GM12878 (cell line): ENCODE measurements at regions not wholly inside any gene's neighbourhood (a gene's known extent, or its start where the extent isn't known, plus 50 kb on each side); places are given as distances from the start of the nearest gene placed in this dataset.

ENCODE experiments used
- ATAC-seq: fragments of 200-7000 bp; cut with Tn5 transposase; 3 replicates; pipeline ENCODE4 v1.9.1; 2020; ENCODE audit warnings: mild to moderate bottlenecking, moderate library complexity
- BruUV-seq: library from RNA; stranded (reverse); fragments of 400-500 nt; replicated peaks from 2 replicates; lab custom pipeline; 2021; lab: Mats Ljungman, UMichigan
- CTCF ChIA-PET: fragments of 300-600 bp; sonication (Branson Sonifier 250); formaldehyde crosslinking; extraction: SDS; loops from one replicate; lab custom pipeline; 2021; ENCODE audit warnings: inconsistent platforms; lab: Yijun Ruan, JAX
- POLR2A ChIA-PET: fragments of 350-600 bp; formaldehyde crosslinking; extraction: SDS; loops from one replicate; lab custom pipeline; 2021; ENCODE audit warnings: inconsistent platforms; lab: Charles Lee
- RAD21 ChIA-PET: fragments of 300-600 bp; sonication (Branson Sonifier 250); formaldehyde crosslinking; loops from one replicate; lab custom pipeline; 2023; ENCODE audit warnings: antibody characterized with exemption; ENCODE audit not compliant: unreplicated experiment; lab: Charles Lee
- SMC1A ChIA-PET: fragments of 300-600 bp; sonication (Branson Sonifier 250); formaldehyde crosslinking; loops from one replicate; lab custom pipeline; 2023; ENCODE audit not compliant: unreplicated experiment, uncharacterized antibody; lab: Charles Lee
- DNase-seq: peaks from one replicate; pipeline ENCODE4 v3.0.0-alpha.2; 2011; ENCODE audit warnings: low read depth, low spot score
- FAIRE-seq: peaks from 3 replicates; lab custom pipeline; 2011; peaks lifted over from hg19 to GRCh38; lab: Jason Lieb, UNC
- H2AFZ ChIP-seq: 2 replicates; pipeline ENCODE4 v1.6.0; 2011; ENCODE audit warnings: low read depth, low read length, control low read depth; ENCODE audit not compliant: control insufficient read depth
- H3K27ac ChIP-seq: 2 replicates; pipeline ENCODE4 v1.5.1; 2011; ENCODE audit warnings: control low read depth; ENCODE audit not compliant: control insufficient read depth, insufficient read depth
- H3K27me3 ChIP-seq, 2 experiments: replicated peaks in 1 of 2; 2 replicates each; pipeline versions ENCODE4 v1.6.0 to v1.6.1; 2011; ENCODE audit warnings: low read length in 1 of 2; ENCODE audit not compliant: control insufficient read depth in 2 of 2, insufficient read depth in 2 of 2
- H3K36me3 ChIP-seq, 2 experiments: 2 replicates each; pipeline ENCODE4 v1.5.1; 2011; ENCODE audit warnings: low read length in 1 of 2; ENCODE audit not compliant: control insufficient read depth in 2 of 2, insufficient read depth in 2 of 2
- H3K4me1 ChIP-seq: 2 replicates; pipeline ENCODE4 v1.6.1; 2011; ENCODE audit warnings: mild to moderate bottlenecking, low read length, moderate library complexity, mixed read lengths; ENCODE audit not compliant: control insufficient read depth, insufficient read depth
- H3K4me2 ChIP-seq: 2 replicates; pipeline ENCODE4 v1.6.0; 2011; ENCODE audit warnings: control low read depth; ENCODE audit not compliant: control insufficient read depth, insufficient read depth
- H3K4me3 ChIP-seq: fragments of 200-600 bp; sonication (generic); 2 replicates; pipeline ENCODE4 v1.5.1; 2016
- H3K79me2 ChIP-seq: 2 replicates; pipeline ENCODE4 v1.6.0; 2011; ENCODE audit warnings: low read length; ENCODE audit not compliant: control insufficient read depth, insufficient read depth
- H3K9ac ChIP-seq: 2 replicates; pipeline ENCODE4 v1.8.0; 2011; ENCODE audit warnings: low read length, control low read depth, mixed read lengths; ENCODE audit not compliant: control insufficient read depth, insufficient read depth
- H3K9me3 ChIP-seq: replicated peaks from 3 replicates; pipeline ENCODE4 v1.5.1; 2011; ENCODE audit warnings: mild to moderate bottlenecking, low read length; ENCODE audit not compliant: control insufficient read depth, insufficient read depth
- H4K20me1 ChIP-seq: 2 replicates; pipeline ENCODE4 v1.6.0; 2011; ENCODE audit not compliant: control insufficient read depth, insufficient read depth
- BMI1 ChIP-seq: fragments of 450-650 bp; IDR thresholded peaks from 2 replicates; pipeline ENCODE4 v1.6.1; 2016; ENCODE audit warnings: mild to moderate bottlenecking, moderate library complexity, borderline replicate concordance
- CBX3 ChIP-seq: fragments of 200-600 bp; sonication (generic); IDR thresholded peaks from 2 replicates; pipeline ENCODE4 v1.6.1; 2016; ENCODE audit warnings: low read depth, borderline replicate concordance
- GABPA ChIP-seq: IDR thresholded peaks from 2 replicates; pipeline ENCODE4 v1.6.1; 2014; ENCODE audit warnings: antibody characterized with exemption, low read depth, mild to moderate bottlenecking, inconsistent platforms
- HDGF ChIP-seq: fragments of 450-650 bp; IDR thresholded peaks from 2 replicates; pipeline ENCODE4 v1.6.1; 2016; ENCODE audit warnings: antibody characterized with exemption
- MTA3 ChIP-seq: IDR thresholded peaks from 2 replicates; pipeline ENCODE4 v1.6.1; 2012; ENCODE audit warnings: low read length, inconsistent platforms, borderline replicate concordance
- NFXL1 ChIP-seq: fragments of 450-650 bp; IDR thresholded peaks from 2 replicates; pipeline ENCODE4 v1.6.1; 2017; ENCODE audit warnings: antibody characterized with exemption, mild to moderate bottlenecking, borderline replicate concordance
- RAD21 ChIP-seq: IDR thresholded peaks from 2 replicates; pipeline ENCODE4 v1.6.1; 2011; ENCODE audit warnings: mild to moderate bottlenecking, low read depth, low read length, moderate library complexity; ENCODE audit not compliant: insufficient read depth
- RCOR1 ChIP-seq: conservative IDR thresholded peaks from 2 replicates; pipeline ENCODE4 v1.6.1; 2012; ENCODE audit warnings: low read depth, low read length, improper control_type of control experiment
- SRF ChIP-seq, 2 experiments: IDR thresholded peaks; 2 replicates each; pipeline ENCODE4 v1.6.1; 2011; ENCODE audit warnings: low read depth in 2 of 2, low read length in 2 of 2, mild to moderate bottlenecking in 1 of 2, moderate library complexity in 1 of 2
- TCF12 ChIP-seq: IDR thresholded peaks from 2 replicates; pipeline ENCODE4 v1.6.1; 2011; ENCODE audit warnings: low read depth, mild to moderate bottlenecking, low read length
- WRNIP1 ChIP-seq: IDR thresholded peaks from 2 replicates; pipeline ENCODE4 v1.6.1; 2011; ENCODE audit warnings: low read depth, low read length, improper control_type of control experiment, borderline replicate concordance
- YY1 ChIP-seq: IDR thresholded peaks from 2 replicates; pipeline ENCODE4 v1.6.1; 2011; ENCODE audit warnings: low read depth, mild to moderate bottlenecking, low read length
- ZNF207 ChIP-seq: fragments of 450-650 bp; IDR thresholded peaks from 2 replicates; pipeline ENCODE4 v1.6.1; 2014; ENCODE audit warnings: antibody characterized with exemption, mild to moderate bottlenecking, borderline replicate concordance
- ZNF622 ChIP-seq: fragments of 450-650 bp; IDR thresholded peaks from 2 replicates; pipeline ENCODE4 v1.6.1; 2017; ENCODE audit warnings: mild to moderate bottlenecking, inconsistent platforms
- WGBS: methylation state at CpG from one replicate; pipeline ENCODE4 v1.1.6; 2016; ENCODE audit warnings: low lambda C conversion rate; ENCODE audit not compliant: insufficient replicate concordance, insufficient coverage; ENCODE audit errors: missing lambda C conversion rate; 5-methylcytosine and 5-hydroxymethylcytosine counted together
- in situ Hi-C: fragments of 300-500 bp; cut with MboI; formaldehyde crosslinking; loops from 9 replicates; pipeline ENCODE4 v1.14.3; 2018; ENCODE audit warnings: mixed read lengths
- intact Hi-C: fragments of 100-400 bp; cut with micrococcal nuclease; formaldehyde crosslinking; loops from one replicate; pipeline ENCODE4 v1.14.2; 2022; ENCODE audit not compliant: unreplicated experiment
- TF ChIP-seq, protein P1 (sequence below): fragments of 450-650 bp; IDR thresholded peaks from 2 replicates; pipeline ENCODE4 v1.6.1; 2017; ENCODE audit warnings: low read depth, mild to moderate bottlenecking, moderate library complexity
- TF ChIP-seq, protein P2 (sequence below): IDR thresholded peaks from 2 replicates; pipeline ENCODE4 v1.6.1; 2012; ENCODE audit warnings: low read length, inconsistent platforms
- TF ChIP-seq, protein P3 (sequence below): fragments of 450-650 bp; IDR thresholded peaks from 2 replicates; pipeline ENCODE4 v1.6.1; 2018; ENCODE audit warnings: mild to moderate bottlenecking, low read depth, moderate library complexity; ENCODE audit not compliant: partially characterized antibody

DNA sequence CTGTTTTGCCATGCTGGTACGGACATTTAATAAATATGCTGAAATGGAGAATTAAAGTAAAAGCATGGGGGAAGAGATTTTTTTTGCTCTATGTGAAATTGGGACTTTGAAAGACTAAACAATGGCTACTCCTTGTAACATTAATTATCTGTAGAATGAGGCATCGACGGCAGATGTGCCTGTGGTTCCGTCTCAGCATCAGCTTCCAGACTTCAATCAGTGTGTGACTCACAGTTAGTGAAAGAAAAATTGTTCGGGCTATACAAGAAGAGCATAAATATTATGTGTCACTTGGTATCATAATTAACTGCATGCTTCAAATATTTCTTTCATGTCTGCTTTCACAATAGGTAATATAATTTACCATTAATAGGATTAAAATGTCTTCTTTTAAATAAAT is 117.0 kb upstream of the SMIM21 start (continued):
- TF ChIP-seq NFXL1 (no peak), SRF (IDR thresholded peaks at IDR 0.05; ENCODE audit: low read depth in 2 of 2, low read length in 2 of 2) (no peak), CBX3 (no peak), MTA3 (no peak), TCF12 (no peak), WRNIP1 (no peak), ZNF207 (no peak), RAD21 (no peak), RCOR1 (no peak), ZNF622 (no peak)
- TF ChIP-seq, all 136 proteins: peak for 0

DNA sequence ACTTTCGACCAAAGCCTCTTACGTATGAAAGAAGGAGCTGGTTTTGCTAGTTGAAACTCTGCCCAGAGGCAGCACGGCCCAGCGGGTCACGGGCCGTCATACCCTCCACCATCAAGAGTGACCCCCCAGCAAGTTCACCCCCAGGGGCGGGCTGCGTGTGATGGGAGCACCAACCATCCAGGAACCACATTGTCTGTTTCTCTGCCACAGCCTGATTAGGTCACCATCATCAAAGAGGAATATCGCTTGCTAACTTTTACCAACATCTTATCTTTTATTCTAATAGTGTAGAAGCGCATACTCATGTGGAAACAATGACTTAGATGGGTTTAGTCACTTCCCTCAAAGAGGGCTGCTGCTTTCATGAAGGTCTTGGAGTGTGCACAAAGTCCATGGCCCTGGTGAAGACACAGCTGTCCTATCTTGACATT is 116.6 kb upstream of the SMIM21 start:
- Histone ChIP-seq H2AFZ (no peak overlapping the region), H3K9ac (no peak overlapping the region), H3K4me1 (no peaks in the 10 kb centered on the region), H3K9me3 (no peaks in the 10 kb centered on the region), H3K4me2 (no peak overlapping the region), H3K36me3 (no peaks in the 10 kb centered on the region), H4K20me1 (no peaks in the 10 kb centered on the region), H3K27me3 (no peaks in the 10 kb centered on the region), H3K4me3 (no peak overlapping the region), H3K27ac (no peak overlapping the region), H3K79me2 (no peaks in the 10 kb centered on the region)
- ATAC-seq (no peak), DNase-seq (no peak), FAIRE-seq (no peak)
- in situ Hi-C loops, result no loop called here
- BruUV-seq, result no TSS peak
- intact Hi-C loops, result no loop called here
- ChIA-PET RAD21 (no interaction called here), SMC1A (no interaction called here), POLR2A (no interaction called here), CTCF (no interaction called here)
- 48% methylated on average over 10 of the region's 10 CpGs for WGBS
- TF ChIP-seq, protein P1, sequence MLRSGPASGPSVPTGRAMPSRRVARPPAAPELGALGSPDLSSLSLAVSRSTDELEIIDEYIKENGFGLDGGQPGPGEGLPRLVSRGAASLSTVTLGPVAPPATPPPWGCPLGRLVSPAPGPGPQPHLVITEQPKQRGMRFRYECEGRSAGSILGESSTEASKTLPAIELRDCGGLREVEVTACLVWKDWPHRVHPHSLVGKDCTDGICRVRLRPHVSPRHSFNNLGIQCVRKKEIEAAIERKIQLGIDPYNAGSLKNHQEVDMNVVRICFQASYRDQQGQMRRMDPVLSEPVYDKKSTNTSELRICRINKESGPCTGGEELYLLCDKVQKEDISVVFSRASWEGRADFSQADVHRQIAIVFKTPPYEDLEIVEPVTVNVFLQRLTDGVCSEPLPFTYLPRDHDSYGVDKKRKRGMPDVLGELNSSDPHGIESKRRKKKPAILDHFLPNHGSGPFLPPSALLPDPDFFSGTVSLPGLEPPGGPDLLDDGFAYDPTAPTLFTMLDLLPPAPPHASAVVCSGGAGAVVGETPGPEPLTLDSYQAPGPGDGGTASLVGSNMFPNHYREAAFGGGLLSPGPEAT, result no peak
- TF ChIP-seq, protein P2, sequence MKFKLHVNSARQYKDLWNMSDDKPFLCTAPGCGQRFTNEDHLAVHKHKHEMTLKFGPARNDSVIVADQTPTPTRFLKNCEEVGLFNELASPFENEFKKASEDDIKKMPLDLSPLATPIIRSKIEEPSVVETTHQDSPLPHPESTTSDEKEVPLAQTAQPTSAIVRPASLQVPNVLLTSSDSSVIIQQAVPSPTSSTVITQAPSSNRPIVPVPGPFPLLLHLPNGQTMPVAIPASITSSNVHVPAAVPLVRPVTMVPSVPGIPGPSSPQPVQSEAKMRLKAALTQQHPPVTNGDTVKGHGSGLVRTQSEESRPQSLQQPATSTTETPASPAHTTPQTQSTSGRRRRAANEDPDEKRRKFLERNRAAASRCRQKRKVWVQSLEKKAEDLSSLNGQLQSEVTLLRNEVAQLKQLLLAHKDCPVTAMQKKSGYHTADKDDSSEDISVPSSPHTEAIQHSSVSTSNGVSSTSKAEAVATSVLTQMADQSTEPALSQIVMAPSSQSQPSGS, result no peak
- TF ChIP-seq HDGF (no peak), YY1 (no peak), GABPA (no peak), BMI1 (no peak)
- TF ChIP-seq, protein P3, sequence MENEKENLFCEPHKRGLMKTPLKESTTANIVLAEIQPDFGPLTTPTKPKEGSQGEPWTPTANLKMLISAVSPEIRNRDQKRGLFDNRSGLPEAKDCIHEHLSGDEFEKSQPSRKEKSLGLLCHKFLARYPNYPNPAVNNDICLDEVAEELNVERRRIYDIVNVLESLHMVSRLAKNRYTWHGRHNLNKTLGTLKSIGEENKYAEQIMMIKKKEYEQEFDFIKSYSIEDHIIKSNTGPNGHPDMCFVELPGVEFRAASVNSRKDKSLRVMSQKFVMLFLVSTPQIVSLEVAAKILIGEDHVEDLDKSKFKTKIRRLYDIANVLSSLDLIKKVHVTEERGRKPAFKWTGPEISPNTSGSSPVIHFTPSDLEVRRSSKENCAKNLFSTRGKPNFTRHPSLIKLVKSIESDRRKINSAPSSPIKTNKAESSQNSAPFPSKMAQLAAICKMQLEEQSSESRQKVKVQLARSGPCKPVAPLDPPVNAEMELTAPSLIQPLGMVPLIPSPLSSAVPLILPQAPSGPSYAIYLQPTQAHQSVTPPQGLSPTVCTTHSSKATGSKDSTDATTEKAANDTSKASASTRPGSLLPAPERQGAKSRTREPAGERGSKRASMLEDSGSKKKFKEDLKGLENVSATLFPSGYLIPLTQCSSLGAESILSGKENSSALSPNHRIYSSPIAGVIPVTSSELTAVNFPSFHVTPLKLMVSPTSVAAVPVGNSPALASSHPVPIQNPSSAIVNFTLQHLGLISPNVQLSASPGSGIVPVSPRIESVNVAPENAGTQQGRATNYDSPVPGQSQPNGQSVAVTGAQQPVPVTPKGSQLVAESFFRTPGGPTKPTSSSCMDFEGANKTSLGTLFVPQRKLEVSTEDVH, result no peak
